Stimulated activated CD8-positive, alpha-beta memory T cell treated with anti-CD3 and anti-CD28 coated beads, Interleukin-12 subunit alpha, Interleukin-12 subunit beta, amount 100 ng/mL, for 24 hours (primary cell): ENCODE measurements at regions not wholly inside any gene's neighbourhood (a gene's known extent, or its start where the extent isn't known, plus 50 kb on each side); places are given as distances from the start of the nearest gene placed in this dataset.
"Not testable (repeated sequence)": the region's sequence is repeated elsewhere in the genome, so short reads cannot be mapped to it uniquely, and the experiment has no call there.

ENCODE experiments used
- DNase-seq: peaks from one replicate; pipeline ENCODE4 v3.0.0-alpha.2; 2020; ENCODE audit errors: extremely low read depth

DNA sequence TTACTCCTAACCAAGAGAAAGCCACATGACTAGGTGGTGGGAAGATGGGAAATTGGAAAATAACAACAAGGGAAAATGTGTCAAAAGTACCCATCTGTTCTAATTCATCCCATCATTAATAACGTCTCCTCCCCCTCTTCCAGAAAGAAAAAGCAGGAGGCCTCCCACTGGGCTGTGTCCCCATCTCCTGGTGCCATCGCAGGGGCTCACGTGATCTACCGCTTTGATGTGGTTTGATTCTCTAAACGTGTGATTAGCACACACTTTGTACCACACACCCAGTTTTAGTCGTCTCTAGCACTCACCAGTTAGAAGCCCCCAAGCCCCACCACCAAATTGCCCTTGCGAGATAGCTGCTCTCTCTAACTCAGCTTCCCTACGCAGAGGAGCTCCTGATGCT lies 353.6 kb downstream of the RRAGC start:
- DNase-seq = no peak

GRCh38 chr1:38502758-38503157 lies 356.8 kb downstream of the RRAGC start:
- no peak for DNase-seq

GRCh38 chr1:38500891-38501290 lies 358.7 kb downstream of the RRAGC start:
- no peak for DNase-seq

DNA sequence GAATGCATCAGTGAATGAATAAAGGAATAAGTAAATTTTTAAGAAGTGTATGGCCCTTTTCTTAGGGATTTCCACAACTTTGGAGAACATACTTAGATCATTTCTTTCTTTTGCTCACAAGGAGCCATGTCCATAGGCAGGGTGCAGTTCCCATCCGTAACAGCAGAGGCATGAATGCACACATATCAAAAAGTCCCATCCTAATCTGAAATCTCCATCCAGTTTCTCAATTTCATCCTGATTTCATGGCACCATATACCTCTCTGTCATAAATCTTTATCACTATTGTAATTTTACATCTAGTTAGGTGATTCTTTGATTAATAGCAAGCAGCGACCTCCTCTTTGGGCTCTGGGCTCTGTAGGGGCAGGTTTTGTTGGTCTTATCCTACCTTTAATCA lies 359.2 kb downstream of the RRAGC start:
- DNase-seq = no peak

- no peak for DNase-seq
Measured at GRCh38 chr1:38498686-38499085, 360.9 kb downstream of the RRAGC start.

GRCh38 chr1:38497921-38498656 lies 361.5 kb downstream of the RRAGC start:
- no peak for DNase-seq

GRCh38 chr1:38493306-38493705 lies 366.3 kb downstream of the RRAGC start:
- not testable (repeated sequence) for DNase-seq

DNA sequence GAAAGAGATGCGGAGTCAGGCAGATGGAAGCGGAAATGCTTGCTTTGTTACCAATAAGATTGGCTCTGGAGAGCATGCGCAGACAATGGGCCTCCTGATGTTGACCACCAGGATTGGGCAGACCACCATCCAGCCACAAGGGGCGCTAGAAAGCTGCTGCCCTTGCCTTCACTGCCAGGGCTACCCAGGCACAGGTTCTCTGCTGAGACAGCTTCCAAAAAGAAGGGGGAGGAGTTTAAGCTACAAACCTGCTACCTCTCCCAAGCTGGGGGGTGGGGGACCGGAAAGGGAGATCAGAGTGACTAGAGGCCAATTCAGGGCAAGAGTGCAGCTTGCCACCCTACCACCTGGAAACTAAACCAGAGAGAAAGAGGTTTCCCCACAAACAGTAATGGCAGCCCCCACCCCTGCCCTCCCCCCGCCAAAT lies 369.7 kb downstream of the RRAGC start:
- peak; percentile 8 for DNase-seq

DNA sequence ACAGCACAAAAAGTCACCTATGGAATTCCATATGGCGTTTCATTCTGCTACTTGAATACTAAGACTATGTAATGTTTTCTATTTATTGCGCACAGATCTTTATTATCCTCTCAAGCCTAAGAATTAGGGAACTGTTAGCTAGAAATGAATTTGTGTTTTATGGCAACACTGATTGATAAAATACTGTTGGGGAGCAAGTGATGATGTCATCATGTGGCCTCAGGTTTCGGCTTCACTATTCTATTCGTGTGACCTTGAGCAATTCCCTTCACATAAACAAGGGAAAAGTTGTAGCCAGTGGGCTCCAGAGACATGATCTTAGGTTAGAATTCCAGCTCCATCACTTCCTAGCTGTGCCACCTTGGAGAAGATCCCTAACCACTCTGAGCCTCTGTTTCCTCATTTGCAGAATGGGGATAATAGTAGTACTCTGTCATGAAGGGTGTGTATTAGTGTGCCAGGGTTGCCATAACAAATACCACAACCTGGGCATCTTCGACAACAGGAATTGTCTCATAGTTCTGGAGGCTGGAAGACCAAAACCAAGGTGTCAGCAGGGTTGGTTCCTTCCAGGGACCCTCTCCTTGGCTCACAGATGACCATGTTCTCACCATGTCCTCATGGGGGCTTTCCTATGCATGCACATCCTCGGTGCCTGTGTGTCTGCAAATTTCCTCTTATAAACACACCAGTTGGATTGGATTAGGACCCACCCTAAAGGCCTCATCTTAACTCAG lies 371.2 kb downstream of the RRAGC start:
- no peak for DNase-seq

DNA sequence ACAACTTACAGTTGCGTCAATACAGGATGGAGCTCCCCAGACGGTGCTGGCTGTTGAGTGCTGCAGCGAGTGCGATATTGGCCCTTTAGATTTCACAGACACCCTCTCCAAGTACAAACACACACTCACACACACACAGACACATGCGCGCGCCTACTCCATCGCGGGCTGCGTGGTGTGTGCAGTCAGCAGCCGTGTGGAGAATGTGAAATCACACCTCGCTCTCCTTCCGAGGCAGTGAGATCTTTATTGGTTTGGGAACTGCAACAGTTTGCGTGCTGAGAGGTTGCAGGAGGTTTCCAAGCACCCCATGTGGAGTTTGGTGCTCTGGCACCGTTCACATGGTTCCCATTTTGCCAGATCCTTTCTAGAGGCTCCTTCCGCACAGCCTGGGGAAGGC lies 372.2 kb downstream of the RRAGC start:
- no peak for DNase-seq

DNA sequence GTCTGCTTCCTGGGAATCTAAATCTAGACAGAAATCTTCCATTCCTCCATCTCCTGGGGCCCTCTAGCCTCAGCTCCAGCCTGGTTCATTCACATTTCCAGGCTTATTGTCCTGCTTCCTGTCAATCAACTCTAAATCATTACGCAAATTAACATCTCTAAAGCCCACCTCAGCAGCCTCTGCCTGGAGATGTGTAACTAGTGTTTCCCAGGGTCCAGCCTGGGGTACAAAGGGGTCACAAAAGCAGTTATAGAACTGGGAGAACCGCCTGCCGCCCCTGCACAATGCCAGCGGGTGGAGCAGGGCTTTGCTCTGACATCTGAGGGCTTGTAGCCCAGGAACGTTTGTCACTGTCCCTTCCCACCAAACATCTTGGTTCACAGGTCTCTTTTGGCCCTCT lies 373.5 kb downstream of the RRAGC start:
- no peak for DNase-seq

GRCh38 chr1:38481871-38482826 lies 377.4 kb downstream of the RRAGC start:
- no peak for DNase-seq

GRCh38 chr1:38479662-38480061 lies 379.9 kb downstream of the RRAGC start:
- DNase-seq = not testable (repeated sequence)

DNA sequence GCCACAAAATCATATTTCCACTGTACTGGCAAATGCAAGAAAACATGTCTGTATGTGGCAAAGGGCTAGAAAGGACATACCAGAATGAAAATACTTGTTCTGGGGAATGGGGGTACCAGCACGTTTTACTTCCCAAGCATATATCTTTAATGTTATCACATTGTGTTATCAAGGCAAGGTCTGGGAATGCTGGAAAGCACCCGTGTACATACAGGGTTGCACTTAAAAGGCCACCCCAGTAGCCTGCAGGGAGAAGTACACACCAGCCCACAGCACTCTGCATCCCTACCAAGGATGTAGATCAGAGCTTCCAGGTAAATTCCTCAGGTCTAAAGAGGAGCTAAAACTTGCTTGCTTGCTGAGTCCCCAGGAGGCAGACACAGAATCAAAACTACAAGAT lies 381.8 kb downstream of the RRAGC start:
- DNase-seq = no peak

DNA sequence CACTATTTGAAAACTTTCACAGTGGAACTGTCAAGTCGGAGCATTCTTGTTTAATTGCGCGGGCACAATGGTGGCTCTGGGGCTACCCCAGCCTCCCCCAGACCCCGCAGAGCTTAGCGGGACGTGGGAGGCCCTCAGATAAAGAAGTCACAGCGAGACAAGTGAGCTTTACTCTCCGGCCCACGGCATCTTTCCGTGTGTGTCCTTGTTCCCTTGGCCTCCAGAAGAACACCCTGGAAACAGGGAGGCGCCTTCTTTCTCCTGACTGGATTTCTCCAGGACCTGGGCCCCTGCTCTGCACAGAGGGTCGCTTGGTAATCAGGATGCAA lies 382.8 kb downstream of the RRAGC start:
- DNase-seq = no peak

- no peak for DNase-seq
Measured at GRCh38 chr1:38476111-38476849, 383.3 kb downstream of the RRAGC start.

DNA sequence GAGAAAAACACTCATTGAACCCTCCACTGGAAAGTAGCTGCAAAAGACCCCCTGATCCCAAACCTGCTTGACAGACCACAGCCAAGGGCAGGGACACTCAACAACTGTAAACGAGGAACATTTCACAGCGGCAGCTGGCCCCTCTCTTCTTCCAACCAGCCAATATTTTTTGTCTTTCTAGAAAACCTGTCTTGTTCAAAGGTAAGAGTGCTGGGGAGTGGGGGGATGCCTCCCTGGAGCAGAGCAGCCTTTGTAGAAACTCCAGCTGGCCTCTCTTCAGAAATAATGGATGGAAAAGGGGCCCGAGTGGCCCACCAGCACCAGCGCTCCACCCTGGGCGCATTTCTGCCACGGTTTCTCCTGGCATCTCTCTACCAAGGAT lies 384.0 kb downstream of the RRAGC start:
- DNase-seq = no peak

DNA sequence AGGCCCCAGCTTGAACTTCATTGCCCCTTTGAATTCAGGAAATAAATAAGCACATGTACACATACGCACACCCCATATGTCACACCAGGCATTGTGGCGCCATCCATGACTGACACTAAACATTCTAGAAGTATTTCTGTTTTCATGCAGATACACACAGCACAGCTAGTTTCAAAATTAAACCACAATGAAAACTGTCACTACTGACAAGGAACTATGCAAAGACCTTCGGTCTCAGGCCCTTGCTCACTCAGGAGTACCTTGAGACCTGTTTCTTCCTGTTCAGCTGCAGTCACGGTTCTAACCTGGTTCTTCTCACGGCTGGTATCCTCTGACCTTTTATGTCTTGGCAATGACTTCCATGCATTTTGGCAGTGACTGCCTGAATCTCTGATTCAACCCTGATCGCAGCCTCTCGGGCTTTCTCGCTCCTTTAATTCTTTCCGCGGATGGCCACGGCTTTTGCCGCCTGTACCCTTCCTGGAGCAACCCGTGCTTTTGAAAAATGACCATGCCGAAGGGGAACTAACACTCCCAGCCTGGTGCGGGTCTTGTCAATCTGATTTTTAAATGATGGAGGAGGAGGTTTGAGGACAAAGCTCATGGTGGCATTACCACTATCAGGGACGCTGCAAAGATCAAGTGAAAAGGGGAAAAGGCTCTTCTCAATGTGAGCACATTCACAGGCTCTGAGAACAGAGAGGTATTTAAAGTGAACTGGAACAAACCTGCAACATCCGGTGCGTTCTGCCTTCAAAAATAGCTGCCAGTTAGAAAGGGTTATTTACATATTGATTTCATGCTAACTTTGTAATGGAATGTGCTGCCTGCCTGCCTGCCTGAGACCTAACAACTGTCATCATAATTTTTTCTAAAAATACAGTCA lies 384.6 kb downstream of the RRAGC start:
- DNase-seq = no peak

DNA sequence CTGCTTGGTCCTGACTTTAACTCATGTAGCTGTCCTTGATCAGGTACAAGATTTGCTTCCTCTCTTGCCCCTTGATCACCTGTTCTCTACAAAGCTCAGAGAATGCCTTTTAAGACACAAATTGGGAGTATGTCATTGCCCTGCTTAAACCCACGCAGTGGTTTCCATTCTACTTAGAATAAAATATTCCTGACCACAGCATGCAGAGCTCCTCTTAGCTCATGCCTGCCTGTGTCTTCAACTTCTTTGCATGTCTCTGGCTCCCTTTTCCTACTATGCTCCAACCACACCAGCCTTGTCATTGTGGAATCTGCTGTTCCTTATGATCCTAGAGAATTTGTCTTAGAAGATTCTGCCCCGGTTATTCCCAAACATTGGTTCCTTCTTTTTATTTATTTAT lies 393.1 kb downstream of the RRAGC start:
- no peak for DNase-seq

DNA sequence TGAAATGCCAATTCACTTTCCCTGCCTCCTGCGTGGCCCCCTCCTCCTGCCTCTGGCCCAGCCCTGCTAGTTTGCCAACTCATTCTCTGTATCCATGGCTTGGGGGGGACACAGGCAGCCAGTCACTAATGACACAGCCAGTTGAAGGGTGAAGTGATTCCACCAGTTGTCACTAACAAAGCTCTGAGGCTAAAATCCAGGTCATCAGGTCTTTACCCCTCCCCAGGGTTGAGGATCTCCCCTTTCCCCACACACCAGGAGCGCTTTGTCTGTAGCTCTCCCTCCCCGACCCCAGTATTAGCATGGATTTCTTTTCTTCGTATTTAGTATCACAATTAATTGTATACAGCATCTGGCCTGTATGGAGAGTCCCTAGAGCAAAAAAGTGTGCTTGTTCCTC lies 394.1 kb downstream of the RRAGC start:
- no peak for DNase-seq
